ENCODE measurements at regions not wholly inside any gene's neighbourhood (a gene's known extent, or its start where the extent isn't known, plus 50 kb on each side); places are given as distances from the start of the nearest gene placed in this dataset.

DNA sequence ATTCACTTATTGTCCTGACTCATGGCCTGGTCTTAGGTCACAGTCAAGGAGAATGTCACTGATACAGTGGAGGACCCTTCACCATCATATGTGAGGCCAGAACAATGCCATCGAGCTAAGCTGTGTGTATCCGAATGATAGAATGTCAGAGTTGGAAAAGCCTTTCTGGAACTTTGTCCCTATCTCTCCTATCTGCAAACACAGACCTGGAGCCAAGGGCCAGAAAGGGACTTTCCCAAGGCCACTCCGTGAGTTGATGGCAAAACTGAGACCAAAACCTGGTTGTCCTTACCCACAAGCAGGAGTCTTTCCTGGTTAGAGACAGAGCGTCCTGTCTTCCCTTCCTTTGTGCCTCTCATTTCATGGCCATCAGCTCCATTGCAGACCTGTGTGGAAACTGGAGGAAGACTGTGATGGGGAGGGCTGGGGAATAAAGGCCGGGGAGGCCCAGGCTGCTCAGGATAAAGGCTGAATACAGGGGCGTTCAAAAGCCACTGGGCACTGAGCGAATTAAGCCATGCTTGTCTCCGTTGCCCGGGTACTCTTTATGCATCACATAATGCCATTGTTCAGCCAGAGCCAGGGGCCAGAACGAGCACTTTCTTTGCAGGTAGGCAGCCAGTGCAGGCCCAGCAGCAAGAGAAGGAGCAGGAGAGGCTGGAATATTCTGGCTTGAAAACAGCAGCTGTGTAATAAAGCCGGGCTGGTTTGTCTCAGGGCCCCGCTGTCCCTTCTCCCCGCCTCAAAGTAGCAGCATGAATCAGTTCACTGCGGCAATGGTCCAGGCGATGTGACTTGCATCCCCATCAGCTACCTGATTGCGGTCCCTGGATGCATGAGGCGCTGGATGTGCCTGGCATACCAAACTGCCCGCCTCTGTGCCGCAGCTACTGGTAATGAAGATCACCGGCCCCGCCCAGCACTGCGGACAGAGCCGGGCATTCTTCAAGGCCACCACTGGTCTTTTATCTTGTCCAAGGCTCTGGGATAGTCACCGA is 143.0 kb downstream of the RPS24 start:
- WGBS (ENCODE audit: insufficient coverage, low lambda C conversion rate), result no CpG with 5 or more reads among the region's 24 CpGs
- H3K9me3 ChIP-seq (ENCODE audit: control insufficient read depth, low read depth, low read length), result no peaks in the 10 kb centered on the region
- peaks cover 3% of the 10 kb centered on the region for H3K27me3 ChIP-seq (ENCODE audit: control insufficient read depth, insufficient read depth, low read length)
- no peaks in the 10 kb centered on the region for H3K36me3 ChIP-seq (ENCODE audit: control insufficient read depth, insufficient read depth, low read length)
- no peak overlapping the region for H3K27ac ChIP-seq (ENCODE audit: low read length)
- no peak for DNase-seq
- H3K4me1 ChIP-seq (ENCODE audit: control insufficient read depth, insufficient read depth, low read length), result peaks cover 11% of the 10 kb centered on the region
- no peak overlapping the region for H3K4me3 ChIP-seq (ENCODE audit: low read length)

DNA sequence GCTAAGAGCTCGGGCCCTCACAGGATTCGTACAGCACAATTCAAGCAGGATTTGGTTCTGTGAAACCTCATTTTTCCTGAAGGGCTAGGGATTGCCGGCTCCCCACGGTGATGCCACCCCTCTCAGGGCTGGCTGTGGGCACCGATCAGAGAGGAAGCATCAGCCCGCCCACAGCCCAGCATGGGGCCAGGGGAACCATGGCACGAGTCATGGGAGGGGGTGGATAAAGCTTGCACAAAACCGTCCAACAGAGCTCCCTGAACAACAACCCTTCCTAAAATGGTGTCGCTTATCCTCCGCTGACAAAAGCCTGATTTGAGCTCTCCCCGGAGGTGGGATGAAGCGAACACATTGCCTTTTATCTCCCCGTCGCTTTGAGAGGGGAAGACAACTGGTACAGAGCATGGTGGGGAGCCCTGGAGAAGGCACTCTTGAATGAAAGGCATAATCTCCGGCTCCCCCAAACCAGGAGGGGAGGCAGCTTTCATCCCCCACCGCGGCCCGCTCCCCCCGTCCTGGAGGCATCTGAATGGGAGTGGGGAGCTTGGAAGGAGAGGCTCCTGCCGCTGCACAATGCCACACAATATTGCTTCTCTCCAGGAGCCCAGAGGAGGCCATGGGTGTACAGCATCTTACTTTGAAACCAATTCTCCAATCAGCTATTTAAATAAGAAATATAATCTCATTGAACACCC is 144.0 kb downstream of the RPS24 start:
- Histone ChIP-seq H3K4me1 (ENCODE audit: control insufficient read depth, insufficient read depth, low read length) (peaks cover 11% of the 10 kb centered on the region), H3K9me3 (ENCODE audit: control insufficient read depth, low read depth, low read length) (no peaks in the 10 kb centered on the region), H3K36me3 (ENCODE audit: control insufficient read depth, insufficient read depth, low read length) (no peaks in the 10 kb centered on the region), H3K4me3 (ENCODE audit: low read length) (no peak overlapping the region), H3K27ac (ENCODE audit: low read length) (no peak overlapping the region), H3K27me3 (ENCODE audit: control insufficient read depth, insufficient read depth, low read length) (peaks cover 3% of the 10 kb centered on the region)
- DNase-seq, result no peak
- WGBS (ENCODE audit: insufficient coverage, low lambda C conversion rate), result no CpG with 5 or more reads among the region's 20 CpGs

DNA sequence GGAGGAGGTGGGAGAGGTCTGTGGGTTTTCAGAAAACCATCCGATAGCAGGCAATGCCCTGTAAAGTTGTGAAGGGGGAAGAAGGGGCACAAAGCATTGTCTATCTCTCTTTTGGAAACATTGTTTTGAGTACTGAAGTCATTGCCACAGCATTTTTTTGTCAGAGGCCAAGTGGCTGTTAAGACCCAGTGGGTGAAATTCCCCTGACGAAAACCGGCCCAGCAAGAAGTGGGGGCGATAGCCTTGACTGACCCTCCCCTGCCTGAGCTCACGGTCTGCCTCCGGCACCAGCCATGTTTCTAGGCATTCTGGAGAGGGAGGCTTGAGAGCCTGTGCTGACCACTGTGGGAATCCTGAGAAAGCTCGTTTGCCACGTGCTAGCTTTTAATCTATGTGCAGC is 144.7 kb downstream of the RPS24 start:
- WGBS (ENCODE audit: insufficient coverage, low lambda C conversion rate), result no CpG with 5 or more reads among the region's 8 CpGs

DNA sequence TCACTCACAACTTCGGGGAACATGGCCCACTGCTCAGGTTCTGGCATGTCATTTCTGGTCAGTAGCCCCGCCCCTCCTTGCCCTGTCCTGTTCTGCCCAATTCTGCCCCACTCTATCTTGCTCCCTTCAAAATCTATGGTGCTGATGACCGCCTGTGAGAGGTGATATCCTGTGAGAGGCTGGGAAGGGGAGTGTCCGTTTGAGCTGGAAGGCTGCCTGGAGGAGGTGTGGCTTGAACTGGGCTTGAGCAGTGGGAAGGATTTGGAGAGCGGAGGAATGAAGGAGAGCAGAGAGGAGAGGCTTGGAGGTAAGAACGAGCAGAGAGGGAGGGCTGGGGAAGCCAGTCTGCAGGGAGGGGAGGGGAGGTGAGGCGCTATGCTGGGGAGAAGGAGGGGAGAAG is 145.3 kb downstream of the RPS24 start:
- no peaks in the 10 kb centered on the region for H3K36me3 ChIP-seq (ENCODE audit: control insufficient read depth, insufficient read depth, low read length)
- peaks cover 11% of the 10 kb centered on the region for H3K4me1 ChIP-seq (ENCODE audit: control insufficient read depth, insufficient read depth, low read length)
- H3K4me3 ChIP-seq (ENCODE audit: low read length), result no peak overlapping the region
- no peak for DNase-seq
- H3K27ac ChIP-seq (ENCODE audit: low read length), result no peak overlapping the region
- no peaks in the 10 kb centered on the region for H3K9me3 ChIP-seq (ENCODE audit: control insufficient read depth, low read depth, low read length)
- H3K27me3 ChIP-seq (ENCODE audit: control insufficient read depth, insufficient read depth, low read length), result peaks cover 3% of the 10 kb centered on the region
- 20% methylated on average over 1 of the region's 7 CpGs for WGBS (ENCODE audit: insufficient coverage, low lambda C conversion rate)

More for the DNA sequence above, 144.7 kb downstream of the RPS24 start:
- no peak for DNase-seq
- Histone ChIP-seq H3K4me3 (ENCODE audit: low read length) (no peak overlapping the region), H3K9me3 (ENCODE audit: control insufficient read depth, low read depth, low read length) (no peaks in the 10 kb centered on the region), H3K27ac (ENCODE audit: low read length) (no peak overlapping the region), H3K27me3 (ENCODE audit: control insufficient read depth, insufficient read depth, low read length) (peaks cover 3% of the 10 kb centered on the region), H3K36me3 (ENCODE audit: control insufficient read depth, insufficient read depth, low read length) (no peaks in the 10 kb centered on the region), H3K4me1 (ENCODE audit: control insufficient read depth, insufficient read depth, low read length) (peaks cover 11% of the 10 kb centered on the region)

DNA sequence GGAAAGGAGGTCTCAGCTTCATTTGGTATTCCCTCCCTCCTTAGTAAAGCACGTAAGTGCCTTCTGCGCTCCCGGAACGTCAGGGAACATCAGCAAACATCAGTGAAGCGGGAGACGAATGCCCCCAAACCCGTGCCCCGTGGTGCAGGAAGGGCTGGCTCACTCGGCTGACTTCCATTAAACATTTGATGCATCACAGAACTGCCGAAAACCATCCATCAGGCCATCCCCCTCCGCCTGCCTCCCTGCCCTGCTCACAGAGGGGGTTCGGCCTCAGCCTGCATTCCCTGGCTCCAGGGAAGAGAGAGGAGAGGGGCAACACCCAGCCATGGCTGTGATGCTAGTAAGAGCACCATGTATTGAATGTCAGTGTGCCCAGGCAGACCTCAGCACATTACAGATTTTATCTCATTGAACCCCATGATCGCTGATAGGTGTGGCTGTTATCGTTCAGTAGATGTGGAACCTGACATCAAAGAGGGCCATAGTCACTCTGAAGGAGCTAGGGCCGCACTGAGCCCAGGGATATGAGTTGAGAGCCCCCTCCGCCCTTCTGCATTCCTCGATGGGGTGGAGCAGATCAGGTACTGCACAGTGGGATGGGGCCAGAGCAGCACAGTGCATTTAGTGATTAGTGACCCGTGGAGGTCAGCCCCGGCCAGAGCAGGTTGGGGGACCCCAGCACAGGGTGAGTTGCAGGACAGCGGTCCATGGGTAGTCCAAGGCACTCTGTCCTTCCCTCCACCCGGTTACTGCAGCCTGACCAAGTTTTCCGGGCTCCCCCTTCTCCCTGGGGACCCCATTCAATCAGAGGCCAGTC is 146.4 kb downstream of the RPS24 start:
- no peaks in the 10 kb centered on the region for H3K36me3 ChIP-seq (ENCODE audit: control insufficient read depth, insufficient read depth, low read length)
- WGBS (ENCODE audit: insufficient coverage, low lambda C conversion rate), result 100% methylated on average over 1 of the region's 22 CpGs
- no peak overlapping the region for H3K4me3 ChIP-seq (ENCODE audit: low read length)
- DNase-seq, result peak; percentile 48 to 49
- H3K9me3 ChIP-seq (ENCODE audit: control insufficient read depth, low read depth, low read length), result no peaks in the 10 kb centered on the region
- peaks cover 11% of the 10 kb centered on the region for H3K4me1 ChIP-seq (ENCODE audit: control insufficient read depth, insufficient read depth, low read length)
- H3K27ac ChIP-seq (ENCODE audit: low read length), result no peak overlapping the region
- H3K27me3 ChIP-seq (ENCODE audit: control insufficient read depth, insufficient read depth, low read length), result peaks cover 3% of the 10 kb centered on the region

DNA sequence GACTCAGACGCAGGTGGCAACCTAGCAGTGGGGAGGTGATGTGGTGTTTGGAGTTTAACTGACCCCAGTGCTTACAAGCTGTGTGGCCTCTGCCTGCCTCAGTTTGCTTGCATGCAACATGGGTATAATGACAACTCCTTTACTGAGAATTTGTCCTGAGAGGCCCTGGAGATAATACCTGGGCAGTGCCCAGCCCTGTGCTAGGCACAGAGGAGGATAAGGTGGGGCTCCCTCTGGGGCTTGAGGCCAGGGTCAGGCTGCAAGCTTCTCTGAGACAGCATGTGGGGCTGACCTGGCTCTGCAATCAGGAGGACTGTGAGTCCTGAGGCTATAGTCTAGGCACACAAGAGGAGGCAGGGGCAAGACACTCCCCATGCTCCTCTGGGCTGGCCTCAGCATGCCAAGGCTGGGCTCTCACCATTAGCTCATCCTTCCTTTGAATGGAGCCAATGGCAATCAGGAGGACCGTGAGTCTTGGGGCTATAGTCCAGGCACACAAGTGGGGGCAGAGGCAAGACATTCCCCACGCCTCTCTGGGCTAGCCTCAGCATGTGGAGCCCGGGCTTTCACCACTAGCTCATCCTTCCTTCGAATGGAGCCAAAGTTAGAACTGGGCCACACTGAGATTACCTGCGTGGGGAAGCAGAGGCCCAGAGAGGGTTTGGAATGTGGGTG is 147.9 kb downstream of the RPS24 start:
- Histone ChIP-seq H3K36me3 (ENCODE audit: control insufficient read depth, insufficient read depth, low read length) (no peaks in the 10 kb centered on the region), H3K4me3 (ENCODE audit: low read length) (no peak overlapping the region), H3K9me3 (ENCODE audit: control insufficient read depth, low read depth, low read length) (no peaks in the 10 kb centered on the region), H3K27me3 (ENCODE audit: control insufficient read depth, insufficient read depth, low read length) (peaks cover 3% of the 10 kb centered on the region), H3K27ac (ENCODE audit: low read length) (no peak overlapping the region), H3K4me1 (ENCODE audit: control insufficient read depth, insufficient read depth, low read length) (peaks cover 11% of the 10 kb centered on the region)
- no CpG with 5 or more reads among the region's 6 CpGs for WGBS (ENCODE audit: insufficient coverage, low lambda C conversion rate)
- DNase-seq, result no peak

DNA sequence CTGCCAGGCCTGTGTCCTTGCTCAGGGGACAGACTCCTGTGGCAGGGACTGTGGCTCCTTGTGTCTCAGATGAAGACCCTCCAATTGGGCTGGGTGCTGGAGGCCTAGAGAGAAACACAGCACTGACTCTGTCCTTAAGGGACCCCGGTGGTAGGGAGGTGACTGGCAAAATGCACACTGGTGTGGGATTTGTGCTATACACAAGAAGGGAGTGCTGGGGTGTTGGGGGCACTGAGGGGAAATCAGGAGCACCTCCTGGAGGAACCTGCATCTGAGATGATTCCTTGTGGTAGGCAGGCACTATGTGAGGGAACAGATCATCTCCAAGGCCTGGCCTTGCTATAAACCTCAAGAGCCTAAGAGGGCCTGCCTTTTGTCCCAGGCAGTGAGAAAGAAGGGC is 149.2 kb downstream of the RPS24 start:
- Histone ChIP-seq H3K4me3 (ENCODE audit: low read length) (no peak overlapping the region), H3K36me3 (ENCODE audit: control insufficient read depth, insufficient read depth, low read length) (no peaks in the 10 kb centered on the region), H3K27me3 (ENCODE audit: control insufficient read depth, insufficient read depth, low read length) (peaks cover 3% of the 10 kb centered on the region), H3K27ac (ENCODE audit: low read length) (no peak overlapping the region), H3K9me3 (ENCODE audit: control insufficient read depth, low read depth, low read length) (no peaks in the 10 kb centered on the region), H3K4me1 (ENCODE audit: control insufficient read depth, insufficient read depth, low read length) (peaks cover 11% of the 10 kb centered on the region)
- no peak for DNase-seq
- no CpG with 5 or more reads among the region's 1 CpG for WGBS (ENCODE audit: insufficient coverage, low lambda C conversion rate)

DNA sequence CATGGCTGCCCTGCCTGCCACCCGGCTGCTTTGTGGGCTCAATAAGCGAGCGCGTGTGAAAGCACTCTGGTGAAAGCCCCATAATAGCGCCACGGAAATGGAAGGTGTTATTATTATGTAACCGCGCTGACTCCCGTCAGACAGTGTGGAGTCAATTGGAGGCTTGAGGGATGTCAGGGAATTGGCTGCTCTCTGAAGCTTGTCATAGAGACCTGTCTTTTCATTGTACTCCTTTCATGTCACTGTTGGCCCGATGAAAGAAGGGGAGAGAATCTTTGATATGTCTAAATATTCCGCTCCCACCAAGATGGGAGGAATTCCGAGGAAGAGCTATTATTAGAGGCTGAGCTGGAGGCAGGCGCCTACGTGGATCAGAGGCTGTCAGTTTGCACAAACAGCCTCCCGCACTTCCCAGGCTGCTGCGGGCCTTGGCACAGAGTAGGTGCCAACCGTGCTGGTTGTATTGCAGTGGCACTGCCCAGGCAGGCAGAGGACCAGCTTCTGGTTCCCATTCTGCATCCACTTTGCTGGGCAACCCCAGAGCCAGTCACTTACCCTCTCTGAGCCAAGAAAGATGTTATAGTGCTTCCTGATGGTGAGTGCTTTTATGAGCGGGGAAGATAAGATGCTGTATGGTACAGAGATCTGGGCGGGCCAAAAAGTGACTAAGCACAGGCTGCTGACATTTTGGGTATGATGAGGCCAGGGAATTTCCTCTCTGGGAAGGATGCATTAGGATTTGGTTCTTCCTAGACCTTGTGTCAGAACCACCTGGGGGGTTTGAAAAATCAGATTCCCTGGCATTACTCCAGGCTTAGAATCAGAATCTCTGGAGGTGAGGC is 151.4 kb downstream of the RPS24 start:
- no peaks in the 10 kb centered on the region for H3K36me3 ChIP-seq (ENCODE audit: control insufficient read depth, insufficient read depth, low read length)
- no peaks in the 10 kb centered on the region for H3K27me3 ChIP-seq (ENCODE audit: control insufficient read depth, insufficient read depth, low read length)
- no CpG with 5 or more reads among the region's 19 CpGs for WGBS (ENCODE audit: insufficient coverage, low lambda C conversion rate)

DNA sequence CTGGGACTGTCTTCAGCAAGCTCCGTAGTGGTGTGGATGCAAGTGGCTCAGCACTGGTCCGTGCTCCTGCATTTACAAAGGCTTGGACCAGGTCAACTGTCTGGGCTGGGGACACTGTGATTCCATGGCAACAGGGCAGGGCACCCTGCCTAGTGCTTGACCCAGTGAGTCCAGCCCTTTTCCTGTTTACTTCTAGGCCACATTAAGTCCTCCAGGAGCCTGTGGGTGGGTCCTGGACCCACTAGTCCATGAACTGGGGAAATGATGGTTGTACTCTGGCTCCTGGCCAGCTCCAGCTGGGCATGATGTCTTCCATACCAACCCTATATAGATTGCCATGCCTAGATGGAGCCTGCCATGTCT is 152.0 kb downstream of the RPS24 start:
- Histone ChIP-seq H3K36me3 (ENCODE audit: control insufficient read depth, insufficient read depth, low read length) (no peaks in the 10 kb centered on the region), H3K27ac (ENCODE audit: low read length) (no peak overlapping the region), H3K4me1 (ENCODE audit: control insufficient read depth, insufficient read depth, low read length) (peaks cover 10% of the 10 kb centered on the region), H3K9me3 (ENCODE audit: control insufficient read depth, low read depth, low read length) (no peaks in the 10 kb centered on the region), H3K27me3 (ENCODE audit: control insufficient read depth, insufficient read depth, low read length) (no peaks in the 10 kb centered on the region), H3K4me3 (ENCODE audit: low read length) (no peak overlapping the region)
- no CpG with 5 or more reads among the region's 2 CpGs for WGBS (ENCODE audit: insufficient coverage, low lambda C conversion rate)
- no peak for DNase-seq

More for the DNA sequence above, 151.4 kb downstream of the RPS24 start:
- no peak for DNase-seq
- Histone ChIP-seq H3K4me1 (ENCODE audit: control insufficient read depth, insufficient read depth, low read length) (peaks cover 10% of the 10 kb centered on the region), H3K9me3 (ENCODE audit: control insufficient read depth, low read depth, low read length) (no peaks in the 10 kb centered on the region), H3K4me3 (ENCODE audit: low read length) (no peak overlapping the region), H3K27ac (ENCODE audit: low read length) (no peak overlapping the region)
